Calu3 (cell line): ENCODE measurements at regions not wholly inside any gene's neighbourhood (a gene's known extent, or its start where the extent isn't known, plus 50 kb on each side); places are given as distances from the start of the nearest gene placed in this dataset.
"Not testable (repeated sequence)": the region's sequence is repeated elsewhere in the genome, so short reads cannot be mapped to it uniquely, and the experiment has no call there.

ENCODE experiments used
- BruUV-seq: library from RNA; stranded (reverse); fragments of 400-500 nt; replicated peaks from 2 replicates; lab custom pipeline; 2021; lab: Mats Ljungman, UMichigan
- CTCF ChIA-PET: fragments of 300-600 bp; sonication (Branson Sonifier 250); formaldehyde crosslinking; loops from one replicate; lab custom pipeline; 2022; ENCODE audit warnings: antibody characterized with exemption; lab: Charles Lee
- DNase-seq: peaks from one replicate; pipeline ENCODE4 v3.0.0; 2022
- H3K27ac Mint-ChIP-seq: one replicate; pipeline ENCODE4 v1.8.0; 2022; ENCODE audit warnings: mixed read lengths; ENCODE audit not compliant: unreplicated experiment
- H3K27me3 Mint-ChIP-seq: one replicate; pipeline ENCODE4 v1.8.0; 2022; ENCODE audit warnings: mixed read lengths; ENCODE audit not compliant: unreplicated experiment
- H3K36me3 Mint-ChIP-seq: one replicate; pipeline ENCODE4 v1.8.0; 2022; ENCODE audit warnings: mild to moderate bottlenecking, moderate library complexity, mixed read lengths; ENCODE audit not compliant: insufficient read depth, unreplicated experiment
- H3K4me1 Mint-ChIP-seq: one replicate; pipeline ENCODE4 v1.8.0; 2022; ENCODE audit warnings: mild to moderate bottlenecking, low read depth, mixed read lengths; ENCODE audit not compliant: unreplicated experiment
- H3K4me3 Mint-ChIP-seq: one replicate; pipeline ENCODE4 v1.8.0; 2022; ENCODE audit warnings: mild to moderate bottlenecking, low read depth, moderate library complexity, mixed read lengths; ENCODE audit not compliant: unreplicated experiment
- H3K9me3 Mint-ChIP-seq: one replicate; pipeline ENCODE4 v1.8.0; 2022; ENCODE audit warnings: low read depth, mixed read lengths; ENCODE audit not compliant: unreplicated experiment
- intact Hi-C: fragments of 100-400 bp; cut with micrococcal nuclease; formaldehyde crosslinking; loops from one replicate; pipeline ENCODE4 v1.10.0; 2022; ENCODE audit not compliant: unreplicated experiment
- TF ChIP-seq, protein P1 (sequence below): fragments of 200-600 bp; IDR thresholded peaks from one replicate; pipeline ENCODE4 v1.8.0; 2022; ENCODE audit warnings: antibody characterized with exemption; ENCODE audit not compliant: unreplicated experiment

GRCh38 chrX:30995705-30996104 is 76.1 kb downstream of the FTHL17 start:
- DNase-seq, result no peak
- TF ChIP-seq, protein P1, sequence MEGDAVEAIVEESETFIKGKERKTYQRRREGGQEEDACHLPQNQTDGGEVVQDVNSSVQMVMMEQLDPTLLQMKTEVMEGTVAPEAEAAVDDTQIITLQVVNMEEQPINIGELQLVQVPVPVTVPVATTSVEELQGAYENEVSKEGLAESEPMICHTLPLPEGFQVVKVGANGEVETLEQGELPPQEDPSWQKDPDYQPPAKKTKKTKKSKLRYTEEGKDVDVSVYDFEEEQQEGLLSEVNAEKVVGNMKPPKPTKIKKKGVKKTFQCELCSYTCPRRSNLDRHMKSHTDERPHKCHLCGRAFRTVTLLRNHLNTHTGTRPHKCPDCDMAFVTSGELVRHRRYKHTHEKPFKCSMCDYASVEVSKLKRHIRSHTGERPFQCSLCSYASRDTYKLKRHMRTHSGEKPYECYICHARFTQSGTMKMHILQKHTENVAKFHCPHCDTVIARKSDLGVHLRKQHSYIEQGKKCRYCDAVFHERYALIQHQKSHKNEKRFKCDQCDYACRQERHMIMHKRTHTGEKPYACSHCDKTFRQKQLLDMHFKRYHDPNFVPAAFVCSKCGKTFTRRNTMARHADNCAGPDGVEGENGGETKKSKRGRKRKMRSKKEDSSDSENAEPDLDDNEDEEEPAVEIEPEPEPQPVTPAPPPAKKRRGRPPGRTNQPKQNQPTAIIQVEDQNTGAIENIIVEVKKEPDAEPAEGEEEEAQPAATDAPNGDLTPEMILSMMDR, result no peak
- no peaks in the 10 kb centered on the region for H3K27me3 Mint-ChIP-seq
- no peak overlapping the region for H3K4me3 Mint-ChIP-seq
- no TSS peak for BruUV-seq
- H3K9me3 Mint-ChIP-seq, result no peaks in the 10 kb centered on the region
- CTCF ChIA-PET, result no interaction called here
- H3K36me3 Mint-ChIP-seq, result no peaks in the 10 kb centered on the region
- H3K27ac Mint-ChIP-seq, result no peak overlapping the region
- peaks cover 8% of the 10 kb centered on the region for H3K4me1 Mint-ChIP-seq
- intact Hi-C loops, result no loop called here

GRCh38 chrX:30995060-30995700 is 76.7 kb downstream of the FTHL17 start:
- Mint-ChIP-seq H3K9me3 (no peaks in the 10 kb centered on the region), H3K27me3 (no peaks in the 10 kb centered on the region)
- intact Hi-C loops, result no loop called here

DNA sequence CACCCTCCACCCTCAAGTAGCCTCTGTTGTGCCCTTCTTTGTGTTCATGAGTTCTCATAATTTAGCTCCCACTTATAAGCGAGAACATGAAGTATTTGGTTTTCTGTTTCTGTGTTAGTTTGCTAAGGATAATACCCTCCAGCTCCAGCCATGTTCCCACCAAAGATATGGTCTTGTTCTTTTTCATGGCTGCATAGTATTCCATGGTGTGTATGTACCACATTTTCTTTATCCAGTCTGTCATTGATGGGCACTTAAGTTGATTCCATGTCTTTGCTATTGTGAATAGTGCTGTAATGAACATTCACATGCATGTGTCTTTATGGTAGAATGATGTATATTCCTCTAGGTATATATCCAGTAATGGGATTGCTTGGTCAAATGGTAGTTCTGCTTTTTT is 77.8 kb downstream of the FTHL17 start:
- peaks cover 11% of the 10 kb centered on the region for H3K4me1 Mint-ChIP-seq
- CTCF ChIA-PET, H3K36me3 Mint-ChIP-seq, DNase-seq, intact Hi-C loops, H3K27me3 Mint-ChIP-seq, BruUV-seq, H3K9me3 Mint-ChIP-seq, H3K27ac Mint-ChIP-seq, H3K4me3 Mint-ChIP-seq: not testable (repeated sequence)

More at GRCh38 chrX:30995060-30995700, 76.7 kb downstream of the FTHL17 start:
- no TSS peak for BruUV-seq
- TF ChIP-seq, protein P1, result no peak
- CTCF ChIA-PET, result no interaction called here
- Mint-ChIP-seq H3K4me1 (peaks cover 11% of the 10 kb centered on the region), H3K27ac (no peak overlapping the region), H3K36me3 (no peaks in the 10 kb centered on the region), H3K4me3 (no peak overlapping the region)
- no peak for DNase-seq

DNA sequence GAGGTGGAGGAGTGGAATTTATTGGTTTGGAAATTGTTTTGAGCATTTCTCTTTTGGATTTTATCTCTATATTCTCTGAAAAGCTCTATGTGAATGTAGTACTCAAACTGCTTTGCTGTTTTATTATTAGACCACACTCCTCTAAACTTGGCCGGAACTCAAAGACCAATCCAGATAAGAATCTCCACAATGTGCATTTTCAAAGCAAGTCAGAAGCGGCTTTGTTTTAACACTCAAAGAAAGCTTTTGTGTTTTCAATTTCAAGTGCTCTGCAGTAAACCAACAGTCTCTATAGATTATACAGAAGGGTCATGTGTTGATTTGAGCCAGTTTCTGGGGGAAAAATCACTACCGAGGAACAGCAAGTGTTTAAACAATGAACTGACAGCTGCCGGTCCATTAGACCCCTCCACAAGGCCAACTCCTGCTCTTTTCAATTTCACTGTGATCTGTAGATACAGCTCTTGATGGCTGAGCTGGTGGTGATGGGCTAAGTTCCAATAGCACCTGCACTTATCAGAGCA is 79.4 kb downstream of the FTHL17 start:
- Mint-ChIP-seq H3K9me3 (no peaks in the 10 kb centered on the region), H3K36me3 (no peaks in the 10 kb centered on the region), H3K27me3 (no peaks in the 10 kb centered on the region), H3K4me1 (peaks cover 11% of the 10 kb centered on the region), H3K27ac (no peak overlapping the region), H3K4me3 (no peak overlapping the region)
- DNase-seq, result no peak
- no TSS peak for BruUV-seq
- CTCF ChIA-PET, result no interaction called here
- TF ChIP-seq, protein P1, result no peak
- intact Hi-C loops, result loop anchor here (1.0 kb wide), 1 partner anchor 44 kb away; no protein-coding TSS in a partner anchor

- H3K9me3 Mint-ChIP-seq, result no peaks in the 10 kb centered on the region
- CTCF ChIA-PET, result no interaction called here
- H3K27me3 Mint-ChIP-seq, result no peaks in the 10 kb centered on the region
- TF ChIP-seq, protein P1, result no peak
- H3K27ac Mint-ChIP-seq, result no peak overlapping the region
- H3K4me3 Mint-ChIP-seq, result no peak overlapping the region
- H3K4me1 Mint-ChIP-seq, result peaks cover 11% of the 10 kb centered on the region
- H3K36me3 Mint-ChIP-seq, result no peaks in the 10 kb centered on the region
- peak; percentile 32 for DNase-seq
- intact Hi-C loops, result no loop called here
- no TSS peak for BruUV-seq
Observed at GRCh38 chrX:30990361-30990760, 81.5 kb downstream of the FTHL17 start.
